ENCODE measurements at regions not wholly inside any gene's neighbourhood (a gene's known extent, or its start where the extent isn't known, plus 50 kb on each side); places are given as distances from the start of the nearest gene placed in this dataset.

- TF ChIP-seq POLR2A (IDR thresholded peaks at IDR 0.05; ENCODE audit: low read depth, low read length) (no peak), POLR2AphosphoS5 (IDR thresholded peaks at IDR 0.05; ENCODE audit: low read depth, low read length) (no peak), TAF1 (IDR thresholded peaks at IDR 0.05; ENCODE audit: low read depth, low read length) (no peak)
These were observed 62.9 kb upstream of the LRP8 start for GRCh38 chr1:53390736-53391135.

Data from GM12891 (cell line).